ENCODE measurements at regions not wholly inside any gene's neighbourhood (a gene's known extent, or its start where the extent isn't known, plus 50 kb on each side); places are given as distances from the start of the nearest gene placed in this dataset.
A peak's percentile ranks its signal among the peaks of the same experiment; 100 is the strongest.

DNA sequence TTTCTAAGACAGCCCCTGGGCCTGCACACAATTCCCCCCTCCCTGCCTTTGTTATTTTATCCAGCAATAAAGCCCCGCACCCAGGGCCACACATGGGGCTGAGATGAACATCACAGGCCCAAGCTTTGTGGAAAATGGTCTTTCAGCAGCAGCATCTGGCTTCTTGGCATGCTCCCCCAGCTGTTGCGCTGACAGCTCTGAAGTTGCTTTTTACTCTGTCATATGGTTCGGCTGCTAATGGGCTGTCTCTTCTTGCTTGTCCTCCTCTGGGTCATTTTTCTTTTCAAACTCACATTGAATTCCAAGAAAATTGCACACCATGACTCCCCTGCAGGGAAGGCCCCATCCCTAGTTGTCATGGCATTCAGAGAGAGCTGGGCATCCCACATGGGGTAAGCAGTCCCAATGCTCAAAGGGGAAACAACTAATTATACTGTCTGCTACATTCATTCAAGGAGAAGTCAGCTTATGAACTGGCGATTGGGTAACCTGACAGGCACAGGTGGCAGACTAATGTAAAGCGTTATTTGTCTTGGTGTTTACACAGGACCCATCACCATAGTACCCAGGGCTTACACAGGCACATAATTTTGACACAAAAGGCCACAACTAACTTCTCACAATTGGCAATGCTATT, 74.0 kb upstream of the CDKN3 start:
- 77% methylated on average over 5 of the region's 5 CpGs for whole genome bisulfite sequencing (ENCODE audit: low lambda C conversion rate, missing lambda C conversion rate)
- no peak for DNase-seq (ENCODE audit: low spot score)
- H3K4me2 ChIP-seq: no peak overlapping the region
- H4K20me1 ChIP-seq (ENCODE audit: insufficient read depth, poor library complexity, severe bottlenecking): no peaks in the 10 kb centered on the region
- H3K27me3 ChIP-seq: no peaks in the 10 kb centered on the region
- no peak overlapping the region for H3K4me3 ChIP-seq
- H3K36me3 ChIP-seq (replicated peaks; ENCODE audit: insufficient read depth, low read depth): no peaks in the 10 kb centered on the region
- TF ChIP-seq CTCF (IDR thresholded peaks at IDR 0.05; ENCODE audit: poor library complexity) (no peak), EZH2phosphoT487 (IDR thresholded peaks at IDR 0.05; ENCODE audit: low read depth, severe bottlenecking, unreplicated experiment) (no peak), EZH2 (IDR thresholded peaks at IDR 0.05; ENCODE audit: borderline replicate concordance) (no peak)
- peaks cover 6% of the 10 kb centered on the region for H3K4me1 ChIP-seq (ENCODE audit: insufficient read depth)
- no peaks in the 10 kb centered on the region for H3K79me2 ChIP-seq
- H2AFZ ChIP-seq: no peak overlapping the region
- H3K27ac ChIP-seq: no peak overlapping the region
- H3K9me2 ChIP-seq (replicated peaks; ENCODE audit: insufficient read depth): no peaks in the 10 kb centered on the region
- no peaks in the 10 kb centered on the region for H3K9me3 ChIP-seq (ENCODE audit: low read depth)

GRCh38 chr14:54325766-54326165, 71.0 kb upstream of the CDKN3 start:
- Histone ChIP-seq H3K9me3 (ENCODE audit: low read depth) (no peaks in the 10 kb centered on the region), H4K20me1 (ENCODE audit: insufficient read depth, poor library complexity, severe bottlenecking) (no peaks in the 10 kb centered on the region), H3K79me2 (no peaks in the 10 kb centered on the region), H3K4me1 (ENCODE audit: insufficient read depth) (peaks cover 6% of the 10 kb centered on the region), H3K27ac (no peak overlapping the region), H3K9me2 (replicated peaks; ENCODE audit: insufficient read depth) (no peaks in the 10 kb centered on the region), H3K27me3 (no peaks in the 10 kb centered on the region), H3K4me2 (no peak overlapping the region), H3K4me3 (no peak overlapping the region), H2AFZ (no peak overlapping the region), H3K36me3 (replicated peaks; ENCODE audit: insufficient read depth, low read depth) (no peaks in the 10 kb centered on the region)
- DNase-seq (ENCODE audit: low spot score): no peak
- WGBS (ENCODE audit: low lambda C conversion rate, missing lambda C conversion rate): 85% methylated on average over 1 of the region's 1 CpG
- TF ChIP-seq EZH2phosphoT487 (IDR thresholded peaks at IDR 0.05; ENCODE audit: low read depth, severe bottlenecking, unreplicated experiment) (no peak), EZH2 (IDR thresholded peaks at IDR 0.05; ENCODE audit: borderline replicate concordance) (no peak), CTCF (IDR thresholded peaks at IDR 0.05; ENCODE audit: poor library complexity) (no peak)

DNA sequence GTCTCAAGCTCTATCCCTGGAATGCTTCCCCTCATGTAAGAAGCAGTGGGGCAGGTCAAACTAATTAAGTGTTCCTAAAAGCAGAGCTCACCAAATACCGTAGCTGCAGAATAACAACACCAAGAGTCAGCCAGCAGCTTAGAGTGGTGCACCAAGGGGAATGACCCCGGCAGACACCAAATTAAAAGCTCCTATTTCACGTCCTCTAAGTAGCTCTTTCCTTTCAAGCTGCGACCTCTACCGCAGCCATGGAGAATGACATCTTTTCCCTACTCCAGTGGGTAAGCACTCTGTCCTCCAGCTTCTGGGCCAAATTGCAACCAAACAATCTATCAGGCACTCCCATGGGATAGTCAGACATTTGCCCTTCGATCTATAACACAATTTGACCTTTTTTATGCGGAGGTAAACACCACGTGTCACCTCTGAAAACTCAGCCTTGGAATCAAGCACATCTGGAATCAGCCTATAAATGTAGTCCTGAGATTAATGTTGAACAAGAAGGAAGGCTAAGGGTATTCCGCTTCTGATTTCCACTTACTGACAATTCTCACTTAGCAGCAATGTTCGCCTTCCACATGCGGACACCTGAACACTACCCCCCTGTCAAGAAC, 67.6 kb upstream of the CDKN3 start:
- TF ChIP-seq CTCF (IDR thresholded peaks at IDR 0.05; ENCODE audit: poor library complexity) (peak; percentile 71), EZH2 (IDR thresholded peaks at IDR 0.05; ENCODE audit: borderline replicate concordance) (no peak), EZH2phosphoT487 (IDR thresholded peaks at IDR 0.05; ENCODE audit: low read depth, severe bottlenecking, unreplicated experiment) (no peak)
- no peak overlapping the region for H2AFZ ChIP-seq
- H3K27me3 ChIP-seq: no peaks in the 10 kb centered on the region

More for the DNA sequence above, 67.6 kb upstream of the CDKN3 start:
- H3K36me3 ChIP-seq (replicated peaks; ENCODE audit: insufficient read depth, low read depth): no peaks in the 10 kb centered on the region
- H3K27ac ChIP-seq: no peak overlapping the region
- WGBS (ENCODE audit: low lambda C conversion rate, missing lambda C conversion rate): 22% methylated on average over 11 of the region's 11 CpGs
- peak; percentile 73 for DNase-seq (ENCODE audit: low spot score)
- no peaks in the 10 kb centered on the region for H3K9me2 ChIP-seq (replicated peaks; ENCODE audit: insufficient read depth)
- H3K79me2 ChIP-seq: no peaks in the 10 kb centered on the region
- H3K4me1 ChIP-seq (ENCODE audit: insufficient read depth): peaks cover 4% of the 10 kb centered on the region
- H3K4me3 ChIP-seq: no peak overlapping the region
- H4K20me1 ChIP-seq (ENCODE audit: insufficient read depth, poor library complexity, severe bottlenecking): no peaks in the 10 kb centered on the region
- no peaks in the 10 kb centered on the region for H3K9me3 ChIP-seq (ENCODE audit: low read depth)
- peak overlapping the region; percentile 29 for H3K4me2 ChIP-seq

Measured in hepatocyte (in vitro differentiated cells).